ENCODE measurements at regions not wholly inside any gene's neighbourhood (a gene's known extent, or its start where the extent isn't known, plus 50 kb on each side); places are given as distances from the start of the nearest gene placed in this dataset.

GRCh38 chr10:43943119-43943817, 294.6 kb upstream of the ZNF32 start:
- Histone ChIP-seq H3K4me1 (ENCODE audit: insufficient read depth, poor library complexity, severe bottlenecking) (no peaks in the 10 kb centered on the region), H3K9me3 (ENCODE audit: severe bottlenecking) (no peaks in the 10 kb centered on the region), H3K27ac (ENCODE audit: poor library complexity, severe bottlenecking) (no peak overlapping the region), H3K27me3 (ENCODE audit: insufficient read depth, poor library complexity, severe bottlenecking) (no peaks in the 10 kb centered on the region), H3K36me3 (ENCODE audit: low read depth) (no peaks in the 10 kb centered on the region), H3K4me3 (ENCODE audit: severe bottlenecking) (no peak overlapping the region)
- ATAC-seq (ENCODE audit: low read depth) (no peak), DNase-seq (ENCODE audit: low spot score) (no peak)
- TF ChIP-seq CTCF (IDR thresholded peaks at IDR 0.05; ENCODE audit: poor library complexity, severe bottlenecking): no peak

GRCh38 chr10:43942096-43942850, 293.6 kb upstream of the ZNF32 start:
- H3K9me3 ChIP-seq (ENCODE audit: severe bottlenecking): peaks cover 2% of the 10 kb centered on the region

GRCh38 chr10:43940898-43941837, 292.5 kb upstream of the ZNF32 start:
- Histone ChIP-seq H3K27ac (ENCODE audit: poor library complexity, severe bottlenecking) (no peak overlapping the region), H3K4me1 (ENCODE audit: insufficient read depth, poor library complexity, severe bottlenecking) (no peaks in the 10 kb centered on the region), H3K36me3 (ENCODE audit: low read depth) (no peaks in the 10 kb centered on the region), H3K27me3 (ENCODE audit: insufficient read depth, poor library complexity, severe bottlenecking) (no peaks in the 10 kb centered on the region), H3K9me3 (ENCODE audit: severe bottlenecking) (peaks cover 2% of the 10 kb centered on the region), H3K4me3 (ENCODE audit: severe bottlenecking) (no peak overlapping the region)
- DNase-seq (ENCODE audit: low spot score) (no peak), ATAC-seq (ENCODE audit: low read depth) (no peak)
- TF ChIP-seq CTCF (IDR thresholded peaks at IDR 0.05; ENCODE audit: poor library complexity, severe bottlenecking): no peak

More at GRCh38 chr10:43942096-43942850, 293.6 kb upstream of the ZNF32 start:
- no peak for ATAC-seq (ENCODE audit: low read depth)
- TF ChIP-seq CTCF (IDR thresholded peaks at IDR 0.05; ENCODE audit: poor library complexity, severe bottlenecking): no peak
- H3K36me3 ChIP-seq (ENCODE audit: low read depth): no peaks in the 10 kb centered on the region
- no peaks in the 10 kb centered on the region for H3K27me3 ChIP-seq (ENCODE audit: insufficient read depth, poor library complexity, severe bottlenecking)
- H3K4me1 ChIP-seq (ENCODE audit: insufficient read depth, poor library complexity, severe bottlenecking): no peaks in the 10 kb centered on the region
- no peak overlapping the region for H3K27ac ChIP-seq (ENCODE audit: poor library complexity, severe bottlenecking)
- no peak overlapping the region for H3K4me3 ChIP-seq (ENCODE audit: severe bottlenecking)
- no peak for DNase-seq (ENCODE audit: low spot score)

- Histone ChIP-seq H3K36me3 (ENCODE audit: low read depth) (no peaks in the 10 kb centered on the region), H3K4me3 (ENCODE audit: severe bottlenecking) (no peak overlapping the region), H3K27ac (ENCODE audit: poor library complexity, severe bottlenecking) (no peak overlapping the region), H3K9me3 (ENCODE audit: severe bottlenecking) (peaks cover 2% of the 10 kb centered on the region), H3K4me1 (ENCODE audit: insufficient read depth, poor library complexity, severe bottlenecking) (no peaks in the 10 kb centered on the region), H3K27me3 (ENCODE audit: insufficient read depth, poor library complexity, severe bottlenecking) (no peaks in the 10 kb centered on the region)
- no peak for TF ChIP-seq CTCF (IDR thresholded peaks at IDR 0.05; ENCODE audit: poor library complexity, severe bottlenecking)
- ATAC-seq (ENCODE audit: low read depth) (no peak), DNase-seq (ENCODE audit: low spot score) (no peak)
Observed at GRCh38 chr10:43939939-43940820, 291.5 kb upstream of the ZNF32 start.

Measured in RWPE2 (cell line).